ENCODE measurements at regions not wholly inside any gene's neighbourhood (a gene's known extent, or its start where the extent isn't known, plus 50 kb on each side); places are given as distances from the start of the nearest gene placed in this dataset.

DNA sequence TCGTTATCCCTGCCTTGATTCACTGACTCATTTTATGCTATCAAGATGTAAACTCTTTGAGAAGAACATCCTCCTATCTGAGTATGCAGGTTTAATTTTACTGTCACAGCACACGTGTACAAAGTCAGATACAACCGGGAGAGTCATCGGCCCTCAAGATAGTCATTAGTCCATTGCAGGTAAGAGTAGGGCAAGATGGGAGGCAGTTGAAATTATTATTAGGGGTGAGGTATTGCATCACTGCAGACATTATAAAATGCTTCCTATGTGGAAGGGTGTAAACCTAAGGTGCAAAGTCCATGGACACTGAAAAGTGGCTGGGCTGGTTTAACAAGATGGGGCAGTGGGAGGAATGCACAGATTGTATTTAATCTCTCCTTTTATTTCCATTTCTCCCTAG is 113.7 kb downstream of the ARL4A start:
- H3K27me3 ChIP-seq (ENCODE audit: control insufficient read depth, insufficient read depth, low read length) = no peaks in the 10 kb centered on the region
- no peak overlapping the region for H3K4me3 ChIP-seq (ENCODE audit: insufficient read depth, low read depth, low read length)

DNA sequence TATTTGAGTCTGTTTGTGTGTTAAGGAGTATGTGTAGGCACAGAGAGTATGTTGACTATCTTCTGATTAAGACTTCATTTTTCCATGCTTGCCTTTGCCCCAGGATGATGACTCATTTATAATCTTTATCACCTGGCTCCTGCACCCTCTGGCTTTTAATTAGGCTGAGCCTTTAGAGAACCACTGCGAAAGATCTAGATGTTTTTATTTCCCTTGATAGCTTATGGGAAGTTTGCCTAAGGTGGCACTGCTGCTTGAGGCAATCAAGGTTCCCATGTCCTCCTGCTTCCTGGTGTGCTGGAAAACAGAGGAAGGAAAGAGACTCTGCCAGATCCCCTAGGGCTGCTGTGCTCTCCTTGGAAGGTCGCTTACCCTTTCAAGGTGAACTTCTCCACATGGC is 114.6 kb downstream of the ARL4A start:
- H3K27me3 ChIP-seq (ENCODE audit: control insufficient read depth, insufficient read depth, low read length) = no peaks in the 10 kb centered on the region
- DNase-seq = no peak
- no peaks in the 10 kb centered on the region for H3K36me3 ChIP-seq (replicated peaks; ENCODE audit: control insufficient read depth, insufficient read depth, low read length)
- H3K4me3 ChIP-seq (ENCODE audit: insufficient read depth, low read depth, low read length) = no peak overlapping the region

More for the DNA sequence above, 113.7 kb downstream of the ARL4A start:
- H3K36me3 ChIP-seq (replicated peaks; ENCODE audit: control insufficient read depth, insufficient read depth, low read length) = no peaks in the 10 kb centered on the region
- DNase-seq = no peak

DNA sequence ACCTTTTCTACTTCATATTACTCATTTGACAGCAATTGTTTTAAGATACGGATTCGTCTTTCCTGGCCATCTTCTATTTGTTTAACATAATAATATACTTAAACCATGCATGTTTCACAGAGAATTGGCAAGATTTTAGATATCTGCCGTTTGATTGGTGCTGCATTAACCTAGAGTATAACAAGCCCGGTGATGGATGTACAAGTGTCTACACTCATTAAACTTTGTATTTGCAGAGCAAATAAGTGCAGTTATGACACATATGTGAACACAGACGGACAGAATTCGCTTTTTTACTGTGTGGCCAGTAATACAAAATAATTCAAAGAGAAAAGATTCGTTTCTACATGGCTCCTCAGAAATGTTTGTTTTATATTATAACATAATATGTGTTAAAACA is 116.1 kb downstream of the ARL4A start:
- Histone ChIP-seq H3K27me3 (ENCODE audit: control insufficient read depth, insufficient read depth, low read length) (no peaks in the 10 kb centered on the region), H3K36me3 (replicated peaks; ENCODE audit: control insufficient read depth, insufficient read depth, low read length) (no peaks in the 10 kb centered on the region), H3K4me3 (ENCODE audit: insufficient read depth, low read depth, low read length) (no peak overlapping the region)
- no peak for DNase-seq

DNA sequence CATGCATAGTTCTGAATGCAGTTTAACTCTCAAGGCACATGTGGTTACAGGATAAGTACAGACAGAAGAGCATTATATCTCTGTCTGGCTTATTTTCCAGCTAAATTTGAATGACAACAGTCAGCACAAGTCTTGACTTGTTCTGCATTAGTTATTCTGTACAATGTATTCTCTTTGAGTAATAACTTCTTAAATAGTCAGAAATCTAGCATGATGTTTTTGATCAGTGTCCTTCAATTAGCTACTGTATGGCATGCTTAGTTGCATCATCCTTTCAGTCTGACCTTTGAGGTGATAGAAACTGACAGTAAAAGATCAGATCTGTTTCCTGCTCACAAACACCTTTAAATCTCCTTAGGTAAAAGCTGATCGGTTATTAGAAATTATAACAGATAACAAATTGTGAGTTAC is 118.1 kb downstream of the ARL4A start:
- Histone ChIP-seq H3K36me3 (replicated peaks; ENCODE audit: control insufficient read depth, insufficient read depth, low read length) (no peaks in the 10 kb centered on the region), H3K4me3 (ENCODE audit: insufficient read depth, low read depth, low read length) (no peak overlapping the region), H3K27me3 (ENCODE audit: control insufficient read depth, insufficient read depth, low read length) (no peaks in the 10 kb centered on the region)
- DNase-seq = no peak

DNA sequence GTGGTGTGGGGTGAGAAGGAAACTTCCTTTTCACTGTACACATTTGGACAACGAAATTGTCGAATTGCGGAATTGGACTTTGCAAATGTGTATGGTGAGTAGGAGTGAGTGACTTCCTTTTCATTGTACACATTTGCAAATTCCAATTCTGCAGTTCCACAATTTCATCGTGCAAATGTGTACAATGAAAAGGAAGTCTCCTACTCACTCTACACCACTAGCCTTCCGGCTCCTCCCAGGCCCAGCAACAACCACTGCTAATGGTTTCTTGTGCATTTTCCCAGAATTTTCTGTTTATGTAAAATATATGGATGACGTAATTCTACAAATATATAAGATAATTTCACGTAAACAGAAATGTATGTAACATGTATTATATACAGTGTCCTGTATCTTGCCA is 118.5 kb downstream of the ARL4A start:
- H3K36me3 ChIP-seq (replicated peaks; ENCODE audit: control insufficient read depth, insufficient read depth, low read length) = no peaks in the 10 kb centered on the region
- no peak for DNase-seq
- H3K4me3 ChIP-seq (ENCODE audit: insufficient read depth, low read depth, low read length) = no peak overlapping the region
- no peaks in the 10 kb centered on the region for H3K27me3 ChIP-seq (ENCODE audit: control insufficient read depth, insufficient read depth, low read length)

DNA sequence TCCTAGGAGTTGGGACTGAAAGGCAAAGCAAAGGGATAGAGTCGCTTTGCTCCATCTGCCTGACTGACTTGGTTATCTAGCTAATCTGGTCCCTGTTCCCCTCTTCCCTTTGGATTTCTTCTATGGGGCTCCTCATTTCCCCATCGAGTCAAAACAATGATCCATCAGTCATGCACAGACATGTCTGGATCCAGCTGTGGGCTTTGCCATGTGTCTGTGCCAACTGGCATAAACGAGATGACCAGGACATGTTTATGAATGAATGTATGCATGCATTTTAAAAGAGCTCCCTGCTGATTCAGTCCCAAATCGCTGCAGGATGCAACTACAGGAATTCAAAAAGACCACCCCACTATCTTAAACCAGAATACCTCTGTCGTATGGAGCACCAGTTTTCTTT is 122.0 kb downstream of the ARL4A start:
- H3K36me3 ChIP-seq (replicated peaks; ENCODE audit: control insufficient read depth, insufficient read depth, low read length) = no peaks in the 10 kb centered on the region
- no peak overlapping the region for H3K4me3 ChIP-seq (ENCODE audit: insufficient read depth, low read depth, low read length)
- H3K27me3 ChIP-seq (ENCODE audit: control insufficient read depth, insufficient read depth, low read length) = no peaks in the 10 kb centered on the region
- no peak for DNase-seq

DNA sequence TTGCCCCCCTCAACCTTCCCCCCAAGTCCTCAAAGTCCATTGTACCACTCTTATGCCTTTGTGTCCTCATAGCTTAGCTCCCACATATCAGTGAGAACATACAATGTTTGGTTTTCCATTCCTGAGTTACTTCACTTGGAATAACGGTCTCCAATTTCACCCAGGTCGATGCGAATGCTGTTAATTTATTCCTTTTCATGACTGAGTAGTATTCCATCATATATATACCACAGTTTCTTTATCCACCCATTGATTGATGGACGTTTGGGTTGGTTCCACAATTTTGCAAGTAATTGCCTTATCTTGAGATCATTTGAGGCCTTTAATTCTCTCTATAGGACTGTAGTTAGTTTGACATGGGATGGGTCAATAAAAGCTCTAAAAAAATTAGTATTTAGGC is 124.7 kb downstream of the ARL4A start:
- H3K36me3 ChIP-seq (replicated peaks; ENCODE audit: control insufficient read depth, insufficient read depth, low read length) = no peaks in the 10 kb centered on the region
- no peaks in the 10 kb centered on the region for H3K27me3 ChIP-seq (ENCODE audit: control insufficient read depth, insufficient read depth, low read length)
- DNase-seq = no peak
- H3K4me3 ChIP-seq (ENCODE audit: insufficient read depth, low read depth, low read length) = no peak overlapping the region

DNA sequence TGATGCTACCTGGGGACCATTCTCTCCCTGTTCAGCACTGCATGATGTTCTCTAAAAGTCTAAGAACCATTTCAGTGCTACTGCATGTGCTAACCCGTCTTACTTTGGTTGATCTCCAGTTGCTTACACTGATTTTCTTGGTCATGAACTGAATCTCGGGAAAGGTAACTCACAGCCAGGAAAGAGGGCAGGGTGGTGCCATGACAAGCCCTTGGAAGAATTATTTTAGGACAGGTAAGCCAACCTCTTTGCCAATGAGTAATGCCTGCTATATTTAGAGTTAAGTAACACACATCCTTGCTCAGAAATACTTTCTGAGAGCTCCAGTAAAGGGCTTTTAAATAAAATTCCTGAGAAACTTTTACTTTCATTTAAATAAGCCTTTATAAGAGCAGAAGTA is 126.7 kb downstream of the ARL4A start:
- H3K27me3 ChIP-seq (ENCODE audit: control insufficient read depth, insufficient read depth, low read length) = no peaks in the 10 kb centered on the region
- DNase-seq = no peak
- H3K4me3 ChIP-seq (ENCODE audit: insufficient read depth, low read depth, low read length) = no peak overlapping the region

DNA sequence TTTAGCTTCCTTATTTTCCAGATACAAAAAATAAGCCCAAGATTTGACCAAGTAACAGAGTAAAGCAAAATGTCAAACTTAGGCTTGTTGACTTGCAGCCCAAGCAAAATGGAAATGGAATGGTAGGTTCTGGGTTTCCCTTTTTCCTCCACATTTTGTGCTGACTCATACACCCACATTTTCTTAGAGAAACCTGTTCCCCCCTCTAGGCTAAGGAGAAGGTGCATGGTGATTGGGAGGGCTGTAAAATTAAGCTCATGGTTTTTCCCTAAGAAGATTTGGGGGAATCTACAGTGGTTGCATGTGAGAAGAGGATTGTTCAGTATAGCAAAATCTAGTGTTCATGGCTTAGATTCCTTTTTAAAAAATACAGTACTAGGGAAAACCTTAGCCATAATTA is 127.4 kb downstream of the ARL4A start:
- Histone ChIP-seq H3K27me3 (ENCODE audit: control insufficient read depth, insufficient read depth, low read length) (no peaks in the 10 kb centered on the region), H3K36me3 (replicated peaks; ENCODE audit: control insufficient read depth, insufficient read depth, low read length) (no peaks in the 10 kb centered on the region), H3K4me3 (ENCODE audit: insufficient read depth, low read depth, low read length) (no peak overlapping the region)
- no peak for DNase-seq

More for the DNA sequence above, 126.7 kb downstream of the ARL4A start:
- H3K36me3 ChIP-seq (replicated peaks; ENCODE audit: control insufficient read depth, insufficient read depth, low read length) = no peaks in the 10 kb centered on the region

DNA sequence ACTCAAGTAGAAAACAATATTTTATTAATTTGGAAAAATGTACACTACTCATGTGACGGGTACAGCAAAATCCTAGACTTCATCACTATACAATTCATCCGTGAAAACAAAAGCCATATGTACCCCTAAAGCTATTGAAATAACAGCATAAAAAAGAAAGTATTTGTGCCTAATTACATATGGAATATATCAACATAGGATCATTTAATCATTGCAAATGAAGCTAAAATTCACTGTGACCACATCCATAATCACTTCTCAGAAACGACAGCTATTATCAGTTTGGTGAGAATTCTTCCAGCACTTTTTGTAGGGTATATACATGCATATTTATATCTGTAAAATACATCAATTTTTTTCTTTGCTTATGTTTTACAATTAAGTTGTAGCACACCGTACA is 128.0 kb downstream of the ARL4A start:
- Histone ChIP-seq H3K27me3 (ENCODE audit: control insufficient read depth, insufficient read depth, low read length) (no peaks in the 10 kb centered on the region), H3K4me3 (ENCODE audit: insufficient read depth, low read depth, low read length) (no peak overlapping the region)
- no peak for DNase-seq

DNA sequence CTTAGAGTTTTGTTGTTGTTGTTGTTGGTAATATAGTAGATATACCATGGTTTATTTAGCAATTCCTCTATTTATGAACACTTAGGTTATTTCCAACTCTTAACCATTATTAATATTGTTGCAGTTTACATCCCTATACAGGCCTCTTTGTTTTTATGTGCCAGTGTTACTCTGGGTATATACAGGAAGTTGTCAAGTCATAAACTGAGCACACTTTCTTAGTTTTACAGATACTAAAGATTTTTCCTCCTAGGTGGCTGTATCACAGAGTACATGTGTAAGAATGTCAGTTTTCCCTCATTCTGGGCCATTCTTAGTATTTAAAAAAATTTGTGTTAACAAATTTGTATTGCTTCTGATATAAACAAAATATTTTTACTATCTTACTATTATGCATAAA is 128.4 kb downstream of the ARL4A start:
- H3K36me3 ChIP-seq (replicated peaks; ENCODE audit: control insufficient read depth, insufficient read depth, low read length) = no peaks in the 10 kb centered on the region
- no peak for DNase-seq
- H3K27me3 ChIP-seq (ENCODE audit: control insufficient read depth, insufficient read depth, low read length) = no peaks in the 10 kb centered on the region
- H3K4me3 ChIP-seq (ENCODE audit: insufficient read depth, low read depth, low read length) = no peak overlapping the region

More for the DNA sequence above, 128.0 kb downstream of the ARL4A start:
- H3K36me3 ChIP-seq (replicated peaks; ENCODE audit: control insufficient read depth, insufficient read depth, low read length) = no peaks in the 10 kb centered on the region

DNA sequence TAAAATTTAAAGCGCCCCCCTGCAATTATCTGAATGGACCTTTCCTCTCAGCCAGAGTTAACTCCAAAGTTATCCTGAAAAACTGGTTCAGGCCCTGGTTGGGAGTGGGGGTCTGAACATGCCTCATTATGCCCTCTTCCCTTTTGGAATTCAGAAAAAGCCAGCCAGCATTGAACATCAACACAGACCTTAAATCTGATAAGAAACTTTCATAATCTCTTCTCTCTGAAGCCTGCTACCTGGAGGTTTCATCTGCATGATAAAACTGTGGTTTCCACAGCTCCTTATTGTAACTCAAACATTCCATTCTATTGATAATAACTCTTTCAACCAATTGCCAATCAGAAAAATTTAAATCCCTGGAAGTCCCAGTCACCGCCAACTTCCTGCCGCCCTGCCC is 133.3 kb downstream of the ARL4A start:
- DNase-seq = no peak
- H3K4me3 ChIP-seq (ENCODE audit: insufficient read depth, low read depth, low read length) = no peak overlapping the region
- no peaks in the 10 kb centered on the region for H3K27me3 ChIP-seq (ENCODE audit: control insufficient read depth, insufficient read depth, low read length)
- no peaks in the 10 kb centered on the region for H3K36me3 ChIP-seq (replicated peaks; ENCODE audit: control insufficient read depth, insufficient read depth, low read length)

DNA sequence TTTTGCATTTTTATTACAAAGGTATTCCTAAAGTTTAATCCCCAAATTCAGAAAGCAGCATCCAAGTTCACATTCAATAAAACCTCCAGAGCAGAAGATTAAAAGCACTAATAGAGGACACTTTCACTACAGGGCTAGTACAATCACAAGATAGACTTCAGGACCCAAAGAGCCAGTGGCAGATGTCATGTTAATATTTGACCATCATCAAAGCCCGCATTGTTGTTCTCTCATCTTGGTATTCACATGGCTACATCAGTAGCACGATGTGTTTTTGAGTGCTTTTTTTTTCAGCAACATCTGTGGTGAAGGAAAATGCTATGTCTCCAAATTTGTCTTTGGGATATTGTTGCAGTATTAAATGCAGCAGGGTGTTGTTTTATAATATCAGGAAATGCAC is 134.3 kb downstream of the ARL4A start:
- no peak for DNase-seq
- Histone ChIP-seq H3K27me3 (ENCODE audit: control insufficient read depth, insufficient read depth, low read length) (no peaks in the 10 kb centered on the region), H3K36me3 (replicated peaks; ENCODE audit: control insufficient read depth, insufficient read depth, low read length) (no peaks in the 10 kb centered on the region), H3K4me3 (ENCODE audit: insufficient read depth, low read depth, low read length) (no peak overlapping the region)

DNA sequence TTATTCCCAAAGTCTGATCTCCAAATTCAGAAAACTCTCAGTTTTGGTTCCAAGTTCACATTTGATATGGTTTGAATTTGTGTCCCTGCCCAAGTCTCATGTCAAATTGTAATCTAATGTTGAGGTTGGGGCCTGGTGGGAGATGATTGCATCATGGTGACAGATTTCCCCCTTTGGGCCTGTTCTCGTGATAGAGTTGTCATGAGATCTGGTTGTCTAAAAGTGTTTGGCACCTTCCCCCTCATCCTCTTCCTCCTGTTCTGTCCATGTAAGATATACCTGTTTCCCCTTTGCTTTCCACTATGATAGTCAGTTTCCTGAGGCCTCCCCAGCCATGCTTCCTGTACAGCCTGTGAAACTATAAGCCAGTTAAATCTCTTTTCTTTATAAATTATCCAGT is 138.6 kb downstream of the ARL4A start:
- no peaks in the 10 kb centered on the region for H3K27me3 ChIP-seq (ENCODE audit: control insufficient read depth, insufficient read depth, low read length)
- H3K4me3 ChIP-seq (ENCODE audit: insufficient read depth, low read depth, low read length) = no peak overlapping the region
- no peaks in the 10 kb centered on the region for H3K36me3 ChIP-seq (replicated peaks; ENCODE audit: control insufficient read depth, insufficient read depth, low read length)
- DNase-seq = no peak

DNA sequence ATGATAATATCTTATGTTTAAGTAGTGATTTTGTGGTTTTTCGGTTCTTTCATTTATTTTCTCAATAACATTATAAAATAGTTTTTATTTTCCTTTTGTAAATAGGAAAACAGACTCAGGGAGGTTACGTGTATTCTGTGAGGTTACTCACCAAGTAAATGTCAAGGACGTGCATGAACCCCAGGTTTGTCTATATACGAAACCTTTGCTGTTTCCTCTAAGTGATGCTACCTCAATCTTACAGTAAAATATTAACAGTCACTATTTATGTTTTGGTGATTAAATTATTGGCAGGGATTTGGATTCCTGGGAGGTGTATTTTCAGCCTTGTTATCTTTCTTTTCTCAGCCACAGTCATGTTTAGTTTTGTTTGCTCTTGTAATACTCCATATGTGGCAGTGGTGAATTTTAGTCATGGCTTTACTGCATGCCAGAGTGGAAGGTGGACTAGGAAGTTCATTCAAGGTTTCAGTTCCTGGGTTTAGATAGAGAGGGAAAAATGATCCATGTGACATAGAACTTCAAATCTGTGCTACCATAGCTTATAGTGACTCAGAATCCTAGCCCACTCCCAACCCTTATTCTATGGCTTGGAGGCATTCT is 139.9 kb downstream of the ARL4A start:
- Histone ChIP-seq H3K4me3 (ENCODE audit: insufficient read depth, low read depth, low read length) (no peak overlapping the region), H3K27me3 (ENCODE audit: control insufficient read depth, insufficient read depth, low read length) (no peaks in the 10 kb centered on the region), H3K36me3 (replicated peaks; ENCODE audit: control insufficient read depth, insufficient read depth, low read length) (no peaks in the 10 kb centered on the region)
- DNase-seq = no peak

DNA sequence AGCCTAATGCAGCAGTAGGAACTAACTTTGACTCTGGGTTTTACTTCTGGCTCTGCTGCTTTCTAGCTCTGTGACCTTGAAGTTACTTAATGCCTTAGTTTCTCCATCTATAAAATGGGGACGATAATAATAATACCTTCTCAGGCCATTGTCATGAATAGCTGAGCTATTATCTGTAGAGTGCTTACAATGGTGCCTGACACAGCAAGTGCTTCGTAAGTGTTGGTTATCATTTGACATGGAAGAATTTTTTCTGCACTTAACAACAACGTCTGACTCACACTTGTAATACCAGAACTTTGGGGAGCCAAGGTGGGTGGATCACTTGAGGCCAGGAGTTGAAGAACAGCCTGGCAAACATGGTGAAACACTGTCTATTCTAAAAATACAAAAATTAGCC is 140.5 kb downstream of the ARL4A start:
- Histone ChIP-seq H3K4me3 (ENCODE audit: insufficient read depth, low read depth, low read length) (no peak overlapping the region), H3K27me3 (ENCODE audit: control insufficient read depth, insufficient read depth, low read length) (no peaks in the 10 kb centered on the region), H3K36me3 (replicated peaks; ENCODE audit: control insufficient read depth, insufficient read depth, low read length) (no peaks in the 10 kb centered on the region)
- no peak for DNase-seq

All from H7 (cell line).